H1 (cell line): ENCODE measurements at regions not wholly inside any gene's neighbourhood (a gene's known extent, or its start where the extent isn't known, plus 50 kb on each side); places are given as distances from the start of the nearest gene placed in this dataset.

Experiments
- CTBP2 ChIP-seq: IDR thresholded peaks from 2 replicates; pipeline ENCODE4 v1.7.0; 2011; ENCODE audit warnings: borderline replicate concordance, mild to moderate bottlenecking, moderate library complexity, mixed read lengths, low read length; ENCODE audit not compliant: insufficient read depth, insufficient read length
- GABPA ChIP-seq: IDR thresholded peaks from 2 replicates; pipeline ENCODE4 v1.6.1; 2011; ENCODE audit warnings: mild to moderate bottlenecking, low read length, moderate library complexity, borderline replicate concordance; ENCODE audit not compliant: insufficient read depth
- RAD21 ChIP-seq, 2 experiments: IDR thresholded peaks in 1 of 2; conservative IDR thresholded peaks in 1 of 2; 2 replicates each; pipeline ENCODE4 v1.6.1; 2011; ENCODE audit warnings: low read depth in 2 of 2, low read length in 2 of 2, improper control_type of control experiment in 1 of 2, inconsistent platforms in 1 of 2, mild to moderate bottlenecking in 1 of 2, moderate library complexity in 1 of 2

- TF ChIP-seq CTBP2, result no peak
- TF ChIP-seq GABPA, result no peak
- no peak for TF ChIP-seq RAD21 (IDR thresholded peaks at IDR 0.05 in 1 of 2, conservative IDR thresholded peaks at IDR 0.05 in 1 of 2; ENCODE audit: low read depth in 2 of 2, low read length in 2 of 2)
Measured at GRCh38 chr2:136223274-136223673, 105.3 kb upstream of the CXCR4 start (continued).
